AG10803 (cell line): ENCODE measurements at regions not wholly inside any gene's neighbourhood (a gene's known extent, or its start where the extent isn't known, plus 50 kb on each side); places are given as distances from the start of the nearest gene placed in this dataset.

Experiments used
- DNase-seq: peaks from one replicate; pipeline ENCODE4 v3.0.0; 2010; ENCODE audit warnings: low read depth
- H3K4me3 ChIP-seq: 2 replicates; pipeline ENCODE4 v1.5.1; 2011; ENCODE audit warnings: mild to moderate bottlenecking, low read length, control low read depth
- TF ChIP-seq, protein P1 (sequence below): conservative IDR thresholded peaks from 2 replicates; pipeline ENCODE4 v1.5.1; 2011; ENCODE audit warnings: mild to moderate bottlenecking, low read length, control low read depth, inconsistent platforms

GRCh38 chr10:58451193-58451889 is 61.3 kb upstream of the BICC1 start:
- TF ChIP-seq, protein P1, sequence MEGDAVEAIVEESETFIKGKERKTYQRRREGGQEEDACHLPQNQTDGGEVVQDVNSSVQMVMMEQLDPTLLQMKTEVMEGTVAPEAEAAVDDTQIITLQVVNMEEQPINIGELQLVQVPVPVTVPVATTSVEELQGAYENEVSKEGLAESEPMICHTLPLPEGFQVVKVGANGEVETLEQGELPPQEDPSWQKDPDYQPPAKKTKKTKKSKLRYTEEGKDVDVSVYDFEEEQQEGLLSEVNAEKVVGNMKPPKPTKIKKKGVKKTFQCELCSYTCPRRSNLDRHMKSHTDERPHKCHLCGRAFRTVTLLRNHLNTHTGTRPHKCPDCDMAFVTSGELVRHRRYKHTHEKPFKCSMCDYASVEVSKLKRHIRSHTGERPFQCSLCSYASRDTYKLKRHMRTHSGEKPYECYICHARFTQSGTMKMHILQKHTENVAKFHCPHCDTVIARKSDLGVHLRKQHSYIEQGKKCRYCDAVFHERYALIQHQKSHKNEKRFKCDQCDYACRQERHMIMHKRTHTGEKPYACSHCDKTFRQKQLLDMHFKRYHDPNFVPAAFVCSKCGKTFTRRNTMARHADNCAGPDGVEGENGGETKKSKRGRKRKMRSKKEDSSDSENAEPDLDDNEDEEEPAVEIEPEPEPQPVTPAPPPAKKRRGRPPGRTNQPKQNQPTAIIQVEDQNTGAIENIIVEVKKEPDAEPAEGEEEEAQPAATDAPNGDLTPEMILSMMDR = no peak
- no peak for DNase-seq
- H3K4me3 ChIP-seq = no peak overlapping the region

DNA sequence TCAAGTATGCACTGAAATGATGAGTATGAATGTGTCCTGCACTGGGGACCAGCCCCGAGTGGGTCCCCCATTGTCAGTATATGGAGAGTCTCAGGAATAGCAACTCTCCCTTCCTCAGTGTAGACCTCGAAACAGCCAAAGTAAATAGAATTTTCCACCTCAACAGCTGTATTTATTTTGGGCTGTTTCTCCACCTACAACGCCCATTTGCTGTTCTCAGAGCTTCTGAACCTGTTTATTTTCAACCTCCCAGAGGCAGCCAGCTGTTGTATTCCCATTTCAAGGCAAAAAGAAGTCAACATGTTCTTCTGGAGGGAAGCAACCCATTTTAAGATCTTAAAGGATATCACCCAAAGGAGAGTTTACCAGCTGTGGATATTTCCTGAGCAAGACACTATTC is 59.6 kb upstream of the BICC1 start:
- TF ChIP-seq, protein P1 = no peak
- DNase-seq = no peak
- H3K4me3 ChIP-seq = no peak overlapping the region

DNA sequence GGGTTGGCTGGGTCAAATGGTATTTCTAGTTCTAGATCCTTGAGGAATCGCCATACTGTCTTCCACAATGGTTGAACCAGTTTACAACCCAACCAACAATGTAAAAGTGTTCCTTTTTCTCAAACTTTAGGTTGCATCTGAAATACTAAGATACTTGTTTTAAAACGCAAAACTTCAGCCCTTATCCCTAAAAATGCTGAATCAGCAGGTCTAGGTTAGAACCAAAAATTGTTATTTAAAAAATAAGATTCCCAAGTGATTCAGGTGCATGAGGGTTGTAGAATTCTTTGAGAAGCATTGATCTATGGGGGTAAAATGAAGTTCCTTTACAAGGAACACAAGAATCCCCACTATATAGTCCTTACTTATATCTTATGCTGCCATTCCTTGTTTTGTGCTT is 56.5 kb upstream of the BICC1 start:
- no peak overlapping the region for H3K4me3 ChIP-seq
- DNase-seq = no peak
- TF ChIP-seq, protein P1 = no peak

DNA sequence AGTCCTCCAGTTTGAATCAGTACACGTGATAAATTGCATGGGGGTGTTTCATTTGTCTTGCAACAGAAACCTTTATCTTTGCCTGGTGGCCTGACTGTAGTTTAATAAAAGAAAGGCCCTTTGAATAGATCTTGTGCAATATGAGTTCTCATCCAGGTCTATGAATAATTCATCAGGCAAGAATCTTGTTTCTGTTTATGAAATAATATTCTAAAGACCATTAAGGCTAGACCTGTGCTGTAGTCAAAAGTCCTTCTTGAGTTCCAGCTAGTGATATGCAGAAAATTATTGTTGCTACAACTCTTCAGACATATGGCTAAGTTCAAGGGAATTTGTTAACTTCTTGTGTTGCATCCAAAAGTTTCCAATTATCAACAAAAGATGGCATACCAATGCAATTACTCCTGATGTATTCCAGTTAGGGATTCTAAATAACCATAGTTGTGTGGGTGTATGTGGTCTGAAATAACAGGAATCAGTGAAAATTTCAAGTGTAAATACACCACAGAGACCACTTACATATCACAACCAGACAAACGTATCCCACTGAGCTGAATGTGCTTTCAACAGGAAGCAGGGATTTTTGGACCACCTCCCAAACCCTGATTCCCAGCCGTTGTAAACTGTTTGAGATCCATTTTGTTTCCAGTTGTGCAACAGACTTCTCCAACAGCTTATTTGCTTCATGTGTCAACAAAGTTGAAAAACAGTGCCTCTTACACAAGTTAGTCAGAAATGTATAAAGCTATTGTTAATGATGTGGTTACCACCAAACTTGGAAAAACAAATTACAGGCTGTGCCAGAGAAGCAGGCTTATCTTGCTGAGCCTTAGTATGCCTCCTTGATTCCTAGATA is 54.7 kb upstream of the BICC1 start:
- DNase-seq = peak; percentile 100
- no peak overlapping the region for H3K4me3 ChIP-seq
- TF ChIP-seq, protein P1 = no peak

DNA sequence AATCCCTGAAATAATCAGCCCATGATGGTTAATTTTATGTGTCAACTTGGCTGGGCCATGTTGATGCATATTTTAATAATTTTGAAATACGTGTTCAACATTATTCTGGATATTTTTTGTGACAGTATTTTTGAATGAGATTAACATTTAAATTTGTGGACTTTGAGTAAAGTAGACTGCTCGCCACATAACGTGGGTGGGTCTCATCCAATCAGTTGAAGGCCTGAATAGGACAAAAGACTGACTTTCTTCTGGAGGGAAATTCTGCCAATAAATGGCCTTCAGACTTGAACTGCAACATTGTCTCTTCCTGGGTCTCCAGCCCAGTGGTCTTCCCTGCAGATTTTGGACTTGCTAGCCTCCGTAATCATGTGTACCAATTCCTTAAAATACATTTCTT is 53.6 kb upstream of the BICC1 start:
- TF ChIP-seq, protein P1 = no peak
- H3K4me3 ChIP-seq = no peak overlapping the region
- no peak for DNase-seq

DNA sequence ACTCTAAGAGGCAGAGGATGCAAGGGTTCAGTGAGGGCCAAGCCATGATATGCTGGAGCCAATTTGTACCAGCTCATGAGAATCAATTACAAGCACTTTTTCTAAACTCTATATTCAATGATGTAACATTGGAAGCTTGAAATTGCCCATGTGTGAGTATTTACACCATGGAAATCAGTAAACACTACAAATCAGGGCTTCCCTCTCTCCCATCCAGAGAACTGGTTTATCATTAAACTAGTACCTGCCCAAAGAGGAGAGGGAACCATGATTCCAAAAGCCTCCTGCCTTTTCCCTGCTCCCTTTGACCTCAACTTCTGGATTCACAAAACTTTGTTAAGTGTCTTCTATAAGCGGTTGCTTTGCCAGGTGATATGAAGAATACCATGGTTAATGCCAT is 52.5 kb upstream of the BICC1 start:
- TF ChIP-seq, protein P1 = no peak

DNA sequence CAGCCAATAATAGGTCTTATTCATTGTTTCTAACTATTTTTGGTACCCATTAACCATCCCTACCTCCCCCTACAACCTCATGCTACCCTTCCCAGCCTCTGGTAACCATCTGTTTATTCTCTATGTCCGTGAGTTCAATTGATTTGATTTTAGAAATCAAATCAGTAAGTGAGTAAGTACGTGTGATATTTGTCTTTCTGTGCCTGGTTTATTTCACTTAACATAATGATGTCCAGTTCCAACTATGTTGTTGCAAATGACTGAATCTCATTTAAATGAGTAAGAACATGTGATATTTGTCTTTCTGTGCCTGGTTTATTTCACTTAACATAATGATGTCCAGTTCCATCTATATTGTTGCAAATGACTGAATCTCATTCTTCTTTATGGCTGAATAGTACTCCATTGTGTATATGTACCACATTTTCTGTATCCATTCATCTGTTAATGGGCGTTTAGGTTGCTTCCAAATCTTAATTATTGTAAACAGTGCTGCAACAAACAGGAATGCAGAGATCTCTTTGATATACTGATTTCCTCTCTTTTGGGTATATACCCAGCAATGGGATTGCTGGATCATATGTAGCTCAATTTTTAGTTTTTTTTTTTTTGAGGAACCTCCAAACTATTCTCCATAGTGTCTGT is 49.7 kb upstream of the BICC1 start:
- no peak overlapping the region for H3K4me3 ChIP-seq
- no peak for DNase-seq
- TF ChIP-seq, protein P1 = no peak

More for the DNA sequence above, 52.5 kb upstream of the BICC1 start:
- no peak overlapping the region for H3K4me3 ChIP-seq
- no peak for DNase-seq
